HepG2 (cell line): ENCODE measurements at regions not wholly inside any gene's neighbourhood (a gene's known extent, or its start where the extent isn't known, plus 50 kb on each side); places are given as distances from the start of the nearest gene placed in this dataset.

Experiments
- ATAC-seq: fragments of 200-7000 bp; cut with Tn5 transposase; 3 replicates; pipeline ENCODE4 v1.9.1; 2020; ENCODE audit warnings: mild to moderate bottlenecking, moderate library complexity
- BruUV-seq: library from RNA; stranded (reverse); fragments of 400-500 nt; replicated peaks from 2 replicates; lab custom pipeline; 2021; lab: Mats Ljungman, UMichigan
- CTCF ChIA-PET: fragments of 300-600 bp; formaldehyde crosslinking; extraction: SDS; loops from one replicate; lab custom pipeline; 2021; ENCODE audit warnings: low total read pairs, inconsistent platforms, low intra/inter-chr PET ratio; lab: Yijun Ruan, JAX
- POLR2A ChIA-PET: fragments of 350-600 bp; sonication (Branson Sonifier 250); formaldehyde crosslinking; loops from one replicate; lab custom pipeline; 2020; ENCODE audit warnings: antibody characterized with exemption, inconsistent platforms; lab: Yijun Ruan, JAX
- DNase-seq: peaks from one replicate; pipeline ENCODE4 v3.0.0-alpha.2; 2015; ENCODE audit warnings: low spot score
- FAIRE-seq: peaks from 3 replicates; lab custom pipeline; 2011; peaks lifted over from hg19 to GRCh38; lab: Jason Lieb, UNC
- H2AFZ ChIP-seq: one replicate; pipeline ENCODE4 v1.6.1; 2011; ENCODE audit warnings: low read length, inconsistent platforms
- H3K27ac ChIP-seq: fragments of 300-600 bp; 3 replicates; pipeline ENCODE4 v1.8.0; 2011; ENCODE audit warnings: mixed run types, mild to moderate bottlenecking, mixed read lengths, low read length, inconsistent platforms; ENCODE audit not compliant: insufficient read depth; ENCODE audit errors: extremely low read length
- H3K27me3 ChIP-seq, 2 experiments: fragments of 200-600 bp in 1 of 2; 2 replicates in 1 of 2; 3 replicates in 1 of 2; pipeline versions ENCODE4 v1.6.0 to v1.8.0; 2011; ENCODE audit warnings: low read length in 2 of 2, mild to moderate bottlenecking in 2 of 2, moderate library complexity in 2 of 2, inconsistent platforms in 1 of 2; ENCODE audit not compliant: insufficient read depth in 2 of 2, control insufficient read depth in 1 of 2
- H3K36me3 ChIP-seq, 2 experiments: fragments of 200-600 bp in 1 of 2; replicated peaks in 1 of 2; 2 replicates in 1 of 2; 3 replicates in 1 of 2; pipeline versions ENCODE4 v1.5.1 to v1.8.0; 2011; ENCODE audit warnings: low read length in 2 of 2, inconsistent platforms in 1 of 2; ENCODE audit not compliant: insufficient read depth in 2 of 2, control insufficient read depth in 1 of 2
- H3K4me1 ChIP-seq: 2 replicates; pipeline ENCODE4 v1.5.1; 2012; ENCODE audit warnings: low read length, inconsistent platforms; ENCODE audit not compliant: insufficient read depth
- H3K4me2 ChIP-seq: 2 replicates; pipeline ENCODE4 v1.6.0; 2011; ENCODE audit warnings: low read depth, low read length, inconsistent platforms
- H3K4me3 ChIP-seq, 3 experiments: fragments of 200-600 bp in 1 of 3; sonication (generic), shearing (Covaris generic) in 1 of 3; replicated peaks in 1 of 3; 2 replicates each; pipeline ENCODE4 v1.5.1; 2011 to 2016; ENCODE audit warnings: low read length in 3 of 3, inconsistent platforms in 2 of 3, low read depth in 2 of 3, mild to moderate bottlenecking in 2 of 3, control low read depth in 1 of 3, mixed read lengths in 1 of 3; ENCODE audit not compliant: insufficient read depth in 1 of 3
- H3K79me2 ChIP-seq: one replicate; pipeline ENCODE4 v1.6.1; 2011; ENCODE audit warnings: low read length, inconsistent platforms; ENCODE audit not compliant: insufficient read depth
- H3K9ac ChIP-seq: 2 replicates; pipeline ENCODE4 v1.6.0; 2011; ENCODE audit warnings: mild to moderate bottlenecking, low read depth, low read length, inconsistent platforms; ENCODE audit not compliant: insufficient read depth
- H3K9me3 ChIP-seq: 2 replicates; pipeline ENCODE4 v1.5.1; 2012; ENCODE audit warnings: mild to moderate bottlenecking, low read length
- H4K20me1 ChIP-seq: 2 replicates; pipeline ENCODE4 v1.6.0; 2011; ENCODE audit warnings: inconsistent platforms, mild to moderate bottlenecking, low read length, moderate library complexity; ENCODE audit not compliant: insufficient read depth
- IKZF4 ChIP-seq: sonication (generic); formaldehyde crosslinking; IDR thresholded peaks from 2 replicates; pipeline ENCODE4 v1.5.1; 2020; ENCODE audit warnings: borderline replicate concordance, mild to moderate bottlenecking, low read depth, missing genetic modification reagents; ENCODE audit errors: not compliant biosample characterization
- NR2F6 ChIP-seq, 2 experiments: IDR thresholded peaks; 2 replicates each; pipeline ENCODE4 v1.6.1; 2016; ENCODE audit warnings: antibody characterized with exemption in 1 of 2, mild to moderate bottlenecking in 1 of 2
- PRMT3 ChIP-seq: sonication (generic); formaldehyde crosslinking; IDR thresholded peaks from 2 replicates; pipeline ENCODE4 v1.8.1; 2022; ENCODE audit warnings: low read depth, mild to moderate bottlenecking, moderate library complexity, missing genetic modification reagents, borderline replicate concordance
- RERE ChIP-seq: IDR thresholded peaks from 2 replicates; pipeline ENCODE4 v1.6.1; 2016; ENCODE audit warnings: low read depth, missing genetic modification reagents, missing compliant biosample characterization
- SKIL ChIP-seq: sonication (generic); formaldehyde crosslinking; IDR thresholded peaks from 2 replicates; pipeline ENCODE4 v1.8.0; 2022; ENCODE audit warnings: missing genetic modification reagents, mild to moderate bottlenecking, moderate library complexity, borderline replicate concordance
- TEAD3 ChIP-seq: optimal IDR thresholded peaks from 2 replicates; pipeline ENCODE3; 2016; ENCODE audit warnings: borderline replicate concordance
- WIZ ChIP-seq: sonication (generic); formaldehyde crosslinking; IDR thresholded peaks from 2 replicates; pipeline ENCODE4 v1.5.1; 2020; ENCODE audit warnings: mild to moderate bottlenecking, missing genetic modification reagents
- ZNF672 ChIP-seq: sonication (generic); formaldehyde crosslinking; IDR thresholded peaks from 2 replicates; pipeline ENCODE4 v1.8.1; 2022; ENCODE audit warnings: missing genetic modification reagents
- ZNF883 ChIP-seq: sonication (generic); formaldehyde crosslinking; IDR thresholded peaks from 2 replicates; pipeline ENCODE4 v1.5.1; 2020; ENCODE audit warnings: mild to moderate bottlenecking, missing genetic modification reagents; ENCODE audit errors: not compliant biosample characterization
- in situ Hi-C: cut with HindIII; loops from 2 replicates; pipeline ENCODE4 v1.10.0; 2017; ENCODE audit warnings: low pct_unique_long_range_greater_than_20kb; ENCODE audit not compliant: extremely low pct_ligation_motif_present
- intact Hi-C: fragments of 100-400 bp; cut with micrococcal nuclease; formaldehyde crosslinking; loops from one replicate; pipeline ENCODE4 v1.10.0; 2022; ENCODE audit not compliant: unreplicated experiment
- TF ChIP-seq, protein P1 (sequence below): sonication (generic); formaldehyde crosslinking; IDR thresholded peaks from 2 replicates; pipeline ENCODE4 v1.4.0; 2020; ENCODE audit warnings: mild to moderate bottlenecking, missing genetic modification reagents
- TF ChIP-seq, protein P2 (sequence below): sonication (generic); formaldehyde crosslinking; IDR thresholded peaks from 2 replicates; pipeline ENCODE4 v1.4.0; 2020; ENCODE audit warnings: missing genetic modification reagents

GRCh38 chr16:63717806-63718205 is 1404.1 kb downstream of the CDH11 start:
- Histone ChIP-seq H3K4me3 (no peak overlapping the region), H3K36me3 (no peaks in the 10 kb centered on the region), H4K20me1 (no peaks in the 10 kb centered on the region), H3K4me2 (no peak overlapping the region), H3K27me3 (no peaks in the 10 kb centered on the region), H3K9me3 (peaks cover 20% of the 10 kb centered on the region), H3K79me2 (no peaks in the 10 kb centered on the region), H3K4me1 (no peaks in the 10 kb centered on the region), H3K9ac (no peak overlapping the region), H2AFZ (no peak overlapping the region), H3K27ac (no peak overlapping the region)
- intact Hi-C loops, result no loop called here
- DNase-seq (no peak), FAIRE-seq (no peak), ATAC-seq (no peak)
- BruUV-seq, result no TSS peak
- ChIA-PET CTCF (no interaction called here), POLR2A (no interaction called here)
- in situ Hi-C loops, result no loop called here
- TF ChIP-seq TEAD3 (CRISPR knock-in tag) (no peak), ZNF672 (no peak), SKIL (CRISPR knock-in tag) (no peak), WIZ (CRISPR knock-in tag) (no peak), RERE (no peak), NR2F6 (IDR thresholded peaks at IDR 0.05) (no peak), NR2F6 (CRISPR knock-in tag; IDR thresholded peaks at IDR 0.05) (no peak), IKZF4 (no peak), PRMT3 (CRISPR knock-in tag) (no peak), ZNF883 (CRISPR knock-in tag) (no peak)
- TF ChIP-seq, protein P1, sequence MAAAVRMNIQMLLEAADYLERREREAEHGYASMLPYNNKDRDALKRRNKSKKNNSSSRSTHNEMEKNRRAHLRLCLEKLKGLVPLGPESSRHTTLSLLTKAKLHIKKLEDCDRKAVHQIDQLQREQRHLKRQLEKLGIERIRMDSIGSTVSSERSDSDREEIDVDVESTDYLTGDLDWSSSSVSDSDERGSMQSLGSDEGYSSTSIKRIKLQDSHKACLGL (CRISPR knock-in tag), result no peak
- TF ChIP-seq, protein P2, sequence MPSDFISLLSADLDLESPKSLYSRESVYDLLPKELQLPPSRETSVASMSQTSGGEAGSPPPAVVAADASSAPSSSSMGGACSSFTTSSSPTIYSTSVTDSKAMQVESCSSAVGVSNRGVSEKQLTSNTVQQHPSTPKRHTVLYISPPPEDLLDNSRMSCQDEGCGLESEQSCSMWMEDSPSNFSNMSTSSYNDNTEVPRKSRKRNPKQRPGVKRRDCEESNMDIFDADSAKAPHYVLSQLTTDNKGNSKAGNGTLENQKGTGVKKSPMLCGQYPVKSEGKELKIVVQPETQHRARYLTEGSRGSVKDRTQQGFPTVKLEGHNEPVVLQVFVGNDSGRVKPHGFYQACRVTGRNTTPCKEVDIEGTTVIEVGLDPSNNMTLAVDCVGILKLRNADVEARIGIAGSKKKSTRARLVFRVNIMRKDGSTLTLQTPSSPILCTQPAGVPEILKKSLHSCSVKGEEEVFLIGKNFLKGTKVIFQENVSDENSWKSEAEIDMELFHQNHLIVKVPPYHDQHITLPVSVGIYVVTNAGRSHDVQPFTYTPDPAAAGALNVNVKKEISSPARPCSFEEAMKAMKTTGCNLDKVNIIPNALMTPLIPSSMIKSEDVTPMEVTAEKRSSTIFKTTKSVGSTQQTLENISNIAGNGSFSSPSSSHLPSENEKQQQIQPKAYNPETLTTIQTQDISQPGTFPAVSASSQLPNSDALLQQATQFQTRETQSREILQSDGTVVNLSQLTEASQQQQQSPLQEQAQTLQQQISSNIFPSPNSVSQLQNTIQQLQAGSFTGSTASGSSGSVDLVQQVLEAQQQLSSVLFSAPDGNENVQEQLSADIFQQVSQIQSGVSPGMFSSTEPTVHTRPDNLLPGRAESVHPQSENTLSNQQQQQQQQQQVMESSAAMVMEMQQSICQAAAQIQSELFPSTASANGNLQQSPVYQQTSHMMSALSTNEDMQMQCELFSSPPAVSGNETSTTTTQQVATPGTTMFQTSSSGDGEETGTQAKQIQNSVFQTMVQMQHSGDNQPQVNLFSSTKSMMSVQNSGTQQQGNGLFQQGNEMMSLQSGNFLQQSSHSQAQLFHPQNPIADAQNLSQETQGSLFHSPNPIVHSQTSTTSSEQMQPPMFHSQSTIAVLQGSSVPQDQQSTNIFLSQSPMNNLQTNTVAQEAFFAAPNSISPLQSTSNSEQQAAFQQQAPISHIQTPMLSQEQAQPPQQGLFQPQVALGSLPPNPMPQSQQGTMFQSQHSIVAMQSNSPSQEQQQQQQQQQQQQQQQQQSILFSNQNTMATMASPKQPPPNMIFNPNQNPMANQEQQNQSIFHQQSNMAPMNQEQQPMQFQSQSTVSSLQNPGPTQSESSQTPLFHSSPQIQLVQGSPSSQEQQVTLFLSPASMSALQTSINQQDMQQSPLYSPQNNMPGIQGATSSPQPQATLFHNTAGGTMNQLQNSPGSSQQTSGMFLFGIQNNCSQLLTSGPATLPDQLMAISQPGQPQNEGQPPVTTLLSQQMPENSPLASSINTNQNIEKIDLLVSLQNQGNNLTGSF (CRISPR knock-in tag), result no peak
